GM23338 (cell line): ENCODE measurements at regions not wholly inside any gene's neighbourhood (a gene's known extent, or its start where the extent isn't known, plus 50 kb on each side); places are given as distances from the start of the nearest gene placed in this dataset.

ENCODE experiments used
- CREB1 ChIP-seq: fragments of 250-450 bp; sonication (Bioruptor Pico); IDR thresholded peaks from 2 replicates; pipeline ENCODE4 v1.5.0; 2020; ENCODE audit warnings: low read depth, mild to moderate bottlenecking, moderate library complexity
- EZH2 ChIP-seq: fragments of 200-600 bp; sonication (generic); IDR thresholded peaks from one replicate; pipeline ENCODE4 v1.8.0; 2017; ENCODE audit warnings: antibody characterized with exemption, mild to moderate bottlenecking, low read depth; ENCODE audit not compliant: unreplicated experiment
- JUNB ChIP-seq: IDR thresholded peaks from one replicate; pipeline ENCODE4 v1.6.1; 2016; ENCODE audit warnings: antibody characterized with exemption; ENCODE audit not compliant: unreplicated experiment
- NANOG ChIP-seq: IDR thresholded peaks from 2 replicates; pipeline ENCODE4 v1.6.1; 2016; ENCODE audit warnings: antibody characterized with exemption, borderline replicate concordance
- POLR2AphosphoS5 ChIP-seq: IDR thresholded peaks from 2 replicates; pipeline ENCODE4 v1.6.1; 2016; ENCODE audit warnings: antibody characterized with exemption, low read depth
- TF ChIP-seq, protein P1 (sequence below), 2 experiments: fragments of 200-600 bp in 1 of 2; sonication (generic) in 1 of 2; conservative IDR thresholded peaks; 2 replicates each; pipeline versions ENCODE4 v1.5.1 to v1.6.1; 2016 to 2017; ENCODE audit warnings: antibody characterized with exemption in 2 of 2, low read depth in 2 of 2, mild to moderate bottlenecking in 2 of 2, moderate library complexity in 1 of 2

DNA sequence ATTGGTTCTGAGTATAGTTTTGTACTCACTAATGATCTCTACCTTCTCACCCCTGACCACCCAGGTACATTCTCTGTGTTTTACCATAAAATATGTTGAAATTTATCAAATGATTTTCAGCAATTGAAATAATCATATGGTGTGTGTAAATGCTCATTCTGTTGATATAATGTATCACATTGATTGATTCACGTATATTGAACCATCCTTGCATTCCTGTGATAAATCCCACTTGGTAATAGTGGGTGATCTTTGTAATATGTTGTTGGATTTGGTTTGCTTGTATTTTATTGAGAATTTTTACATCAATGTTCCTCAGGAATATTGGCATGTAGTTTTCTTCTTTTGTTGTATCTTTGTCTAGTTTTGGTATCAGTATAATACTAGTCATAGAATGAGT, 1497.6 kb downstream of the OTOL1 start:
- TF ChIP-seq POLR2AphosphoS5 (no peak), CREB1 (no peak), EZH2 (no peak), JUNB (no peak), NANOG (no peak)
- TF ChIP-seq, protein P1, sequence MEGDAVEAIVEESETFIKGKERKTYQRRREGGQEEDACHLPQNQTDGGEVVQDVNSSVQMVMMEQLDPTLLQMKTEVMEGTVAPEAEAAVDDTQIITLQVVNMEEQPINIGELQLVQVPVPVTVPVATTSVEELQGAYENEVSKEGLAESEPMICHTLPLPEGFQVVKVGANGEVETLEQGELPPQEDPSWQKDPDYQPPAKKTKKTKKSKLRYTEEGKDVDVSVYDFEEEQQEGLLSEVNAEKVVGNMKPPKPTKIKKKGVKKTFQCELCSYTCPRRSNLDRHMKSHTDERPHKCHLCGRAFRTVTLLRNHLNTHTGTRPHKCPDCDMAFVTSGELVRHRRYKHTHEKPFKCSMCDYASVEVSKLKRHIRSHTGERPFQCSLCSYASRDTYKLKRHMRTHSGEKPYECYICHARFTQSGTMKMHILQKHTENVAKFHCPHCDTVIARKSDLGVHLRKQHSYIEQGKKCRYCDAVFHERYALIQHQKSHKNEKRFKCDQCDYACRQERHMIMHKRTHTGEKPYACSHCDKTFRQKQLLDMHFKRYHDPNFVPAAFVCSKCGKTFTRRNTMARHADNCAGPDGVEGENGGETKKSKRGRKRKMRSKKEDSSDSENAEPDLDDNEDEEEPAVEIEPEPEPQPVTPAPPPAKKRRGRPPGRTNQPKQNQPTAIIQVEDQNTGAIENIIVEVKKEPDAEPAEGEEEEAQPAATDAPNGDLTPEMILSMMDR (conservative IDR thresholded peaks at IDR 0.05; ENCODE audit: low read depth in 2 of 2), result no peak
